ENCODE measurements at regions not wholly inside any gene's neighbourhood (a gene's known extent, or its start where the extent isn't known, plus 50 kb on each side); places are given as distances from the start of the nearest gene placed in this dataset.

GRCh38 chr1:199546323-199546722 lies 481.2 kb upstream of the NR5A2 start (continued):
- TF ChIP-seq, protein P1, sequence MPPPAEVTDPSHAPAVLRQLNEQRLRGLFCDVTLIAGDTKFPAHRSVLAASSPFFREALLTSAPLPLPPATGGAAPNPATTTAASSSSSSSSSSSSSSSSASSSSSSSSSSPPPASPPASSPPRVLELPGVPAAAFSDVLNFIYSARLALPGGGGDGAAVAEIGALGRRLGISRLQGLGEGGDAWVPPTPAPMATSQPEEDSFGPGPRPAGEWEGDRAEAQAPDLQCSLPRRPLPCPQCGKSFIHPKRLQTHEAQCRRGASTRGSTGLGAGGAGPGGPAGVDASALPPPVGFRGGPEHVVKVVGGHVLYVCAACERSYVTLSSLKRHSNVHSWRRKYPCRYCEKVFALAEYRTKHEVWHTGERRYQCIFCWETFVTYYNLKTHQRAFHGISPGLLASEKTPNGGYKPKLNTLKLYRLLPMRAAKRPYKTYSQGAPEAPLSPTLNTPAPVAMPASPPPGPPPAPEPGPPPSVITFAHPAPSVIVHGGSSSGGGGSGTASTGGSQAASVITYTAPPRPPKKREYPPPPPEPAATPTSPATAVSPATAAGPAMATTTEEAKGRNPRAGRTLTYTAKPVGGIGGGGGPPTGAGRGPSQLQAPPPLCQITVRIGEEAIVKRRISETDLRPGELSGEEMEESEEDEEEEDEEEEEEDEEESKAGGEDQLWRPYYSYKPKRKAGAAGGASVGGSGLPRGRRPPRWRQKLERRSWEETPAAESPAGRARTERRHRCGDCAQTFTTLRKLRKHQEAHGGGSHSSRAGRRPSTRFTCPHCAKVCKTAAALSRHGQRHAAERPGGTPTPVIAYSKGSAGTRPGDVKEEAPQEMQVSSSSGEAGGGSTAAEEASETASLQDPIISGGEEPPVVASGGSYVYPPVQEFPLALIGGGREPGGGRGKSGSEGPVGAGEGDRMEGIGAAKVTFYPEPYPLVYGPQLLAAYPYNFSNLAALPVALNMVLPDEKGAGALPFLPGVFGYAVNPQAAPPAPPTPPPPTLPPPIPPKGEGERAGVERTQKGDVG (CRISPR knock-in tag; IDR thresholded peaks at IDR 0.05; ENCODE audit: borderline replicate concordance) = no peak
- no peak for TF ChIP-seq YEATS4 (CRISPR knock-in tag; IDR thresholded peaks at IDR 0.05; ENCODE audit: borderline replicate concordance)

- intact Hi-C loops (cut with micrococcal nuclease; ENCODE audit: unreplicated experiment) = no loop called here
- TF ChIP-seq CREB1 (IDR thresholded peaks at IDR 0.05) = no peak
- no peak for TF ChIP-seq CREB1 (CRISPR knock-in tag; IDR thresholded peaks at IDR 0.05)
- no peak for TF ChIP-seq ZNF260 (CRISPR knock-in tag; IDR thresholded peaks at IDR 0.05; ENCODE audit: borderline replicate concordance, low read depth)
- TF ChIP-seq ATF2 (CRISPR knock-in tag; IDR thresholded peaks at IDR 0.05) = no peak
- TF ChIP-seq, protein P2, sequence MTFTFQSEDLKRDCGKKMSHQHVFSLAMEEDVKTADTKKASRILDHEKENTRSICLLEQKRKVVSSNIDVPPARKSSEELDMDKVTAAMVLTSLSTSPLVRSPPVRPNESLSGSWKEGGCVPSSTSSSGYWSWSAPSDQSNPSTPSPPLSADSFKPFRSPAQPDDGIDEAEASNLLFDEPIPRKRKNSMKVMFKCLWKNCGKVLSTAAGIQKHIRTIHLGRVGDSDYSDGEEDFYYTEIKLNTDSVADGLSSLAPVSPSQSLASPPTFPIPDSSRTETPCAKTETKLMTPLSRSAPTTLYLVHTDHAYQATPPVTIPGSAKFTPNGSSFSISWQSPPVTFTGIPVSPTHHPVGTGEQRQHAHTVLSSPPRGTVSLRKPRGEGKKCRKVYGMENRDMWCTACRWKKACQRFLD (CRISPR knock-in tag; IDR thresholded peaks at IDR 0.05; ENCODE audit: borderline replicate concordance) = no peak
- TF ChIP-seq CHD4 (IDR thresholded peaks at IDR 0.05; ENCODE audit: borderline replicate concordance, low read length) = no peak
- no peak for TF ChIP-seq ERF (CRISPR knock-in tag; IDR thresholded peaks at IDR 0.05)
- no peak for TF ChIP-seq KLF6 (CRISPR knock-in tag; IDR thresholded peaks at IDR 0.05)
- no peak for TF ChIP-seq DNMT3B (CRISPR knock-in tag; conservative IDR thresholded peaks at IDR 0.05)
- no peak for TF ChIP-seq HOXD1 (CRISPR knock-in tag; IDR thresholded peaks at IDR 0.05)
- no peak for TF ChIP-seq CEBPB (IDR thresholded peaks at IDR 0.05; ENCODE audit: borderline replicate concordance, low read depth, low read length)
- TF ChIP-seq, protein P3, sequence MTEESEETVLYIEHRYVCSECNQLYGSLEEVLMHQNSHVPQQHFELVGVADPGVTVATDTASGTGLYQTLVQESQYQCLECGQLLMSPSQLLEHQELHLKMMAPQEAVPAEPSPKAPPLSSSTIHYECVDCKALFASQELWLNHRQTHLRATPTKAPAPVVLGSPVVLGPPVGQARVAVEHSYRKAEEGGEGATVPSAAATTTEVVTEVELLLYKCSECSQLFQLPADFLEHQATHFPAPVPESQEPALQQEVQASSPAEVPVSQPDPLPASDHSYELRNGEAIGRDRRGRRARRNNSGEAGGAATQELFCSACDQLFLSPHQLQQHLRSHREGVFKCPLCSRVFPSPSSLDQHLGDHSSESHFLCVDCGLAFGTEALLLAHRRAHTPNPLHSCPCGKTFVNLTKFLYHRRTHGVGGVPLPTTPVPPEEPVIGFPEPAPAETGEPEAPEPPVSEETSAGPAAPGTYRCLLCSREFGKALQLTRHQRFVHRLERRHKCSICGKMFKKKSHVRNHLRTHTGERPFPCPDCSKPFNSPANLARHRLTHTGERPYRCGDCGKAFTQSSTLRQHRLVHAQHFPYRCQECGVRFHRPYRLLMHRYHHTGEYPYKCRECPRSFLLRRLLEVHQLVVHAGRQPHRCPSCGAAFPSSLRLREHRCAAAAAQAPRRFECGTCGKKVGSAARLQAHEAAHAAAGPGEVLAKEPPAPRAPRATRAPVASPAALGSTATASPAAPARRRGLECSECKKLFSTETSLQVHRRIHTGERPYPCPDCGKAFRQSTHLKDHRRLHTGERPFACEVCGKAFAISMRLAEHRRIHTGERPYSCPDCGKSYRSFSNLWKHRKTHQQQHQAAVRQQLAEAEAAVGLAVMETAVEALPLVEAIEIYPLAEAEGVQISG (CRISPR knock-in tag; IDR thresholded peaks at IDR 0.05) = no peak
These were observed 478.1 kb upstream of the NR5A2 start for GRCh38 chr1:199549421-199549820.

More at GRCh38 chr1:199549421-199549820, 478.1 kb upstream of the NR5A2 start:
- WGBS (ENCODE audit: low lambda C conversion rate) = 0% methylated on average over 2 of the region's 2 CpGs
- DNase-seq (ENCODE audit: low spot score) = no peak
- H3K9ac ChIP-seq (ENCODE audit: insufficient read depth, low read depth, low read length) = no peak overlapping the region
- H3K4me2 ChIP-seq (ENCODE audit: low read depth, low read length) = no peak overlapping the region
- no peaks in the 10 kb centered on the region for H3K79me2 ChIP-seq (ENCODE audit: insufficient read depth, low read length)
- no peaks in the 10 kb centered on the region for H3K27me3 ChIP-seq (ENCODE audit: control insufficient read depth in 1 of 2, insufficient read depth in 2 of 2, low read length in 2 of 2)
- ChIA-PET POLR2A (no interaction called here), CTCF (ENCODE audit: low intra/inter-chr PET ratio, low total read pairs) (no interaction called here)
- H3K9me3 ChIP-seq (ENCODE audit: low read length) = peaks cover 4% of the 10 kb centered on the region; the same call in 1 of the 2 replicates
- no peaks in the 10 kb centered on the region for H3K36me3 ChIP-seq (replicated peaks in 1 of 2; ENCODE audit: control insufficient read depth in 1 of 2, insufficient read depth in 2 of 2, low read length in 2 of 2)
- no peak for ATAC-seq
- no peaks in the 10 kb centered on the region for H3K4me1 ChIP-seq (ENCODE audit: insufficient read depth, low read length)
- in situ Hi-C loops (cut with HindIII; ENCODE audit: extremely low pct_ligation_motif_present, low pct_unique_long_range_greater_than_20kb) = no loop called here
- no peaks in the 10 kb centered on the region for H4K20me1 ChIP-seq (ENCODE audit: insufficient read depth, low read length)
- H3K27ac ChIP-seq (ENCODE audit: extremely low read length, insufficient read depth, low read length) = no peak overlapping the region
- no TSS peak for BruUV-seq (replicated peaks)
- no peak overlapping the region for H3K4me3 ChIP-seq (replicated peaks in 1 of 3; ENCODE audit: insufficient read depth in 1 of 3, low read depth in 2 of 3, low read length in 3 of 3)
- no peak for FAIRE-seq
- H2AFZ ChIP-seq (ENCODE audit: low read length) = no peak overlapping the region
